NCI-H146 (cell line): ENCODE measurements at regions not wholly inside any gene's neighbourhood (a gene's known extent, or its start where the extent isn't known, plus 50 kb on each side); places are given as distances from the start of the nearest gene placed in this dataset.

Source experiments
- DNase-seq: peaks from one replicate; lab custom pipeline; 2025; lab: John Stamatoyannopoulos, UW

GRCh38 chr1:79694241-79694640 lies 687.7 kb upstream of the ADGRL4 start:
- no peak for DNase-seq

DNA sequence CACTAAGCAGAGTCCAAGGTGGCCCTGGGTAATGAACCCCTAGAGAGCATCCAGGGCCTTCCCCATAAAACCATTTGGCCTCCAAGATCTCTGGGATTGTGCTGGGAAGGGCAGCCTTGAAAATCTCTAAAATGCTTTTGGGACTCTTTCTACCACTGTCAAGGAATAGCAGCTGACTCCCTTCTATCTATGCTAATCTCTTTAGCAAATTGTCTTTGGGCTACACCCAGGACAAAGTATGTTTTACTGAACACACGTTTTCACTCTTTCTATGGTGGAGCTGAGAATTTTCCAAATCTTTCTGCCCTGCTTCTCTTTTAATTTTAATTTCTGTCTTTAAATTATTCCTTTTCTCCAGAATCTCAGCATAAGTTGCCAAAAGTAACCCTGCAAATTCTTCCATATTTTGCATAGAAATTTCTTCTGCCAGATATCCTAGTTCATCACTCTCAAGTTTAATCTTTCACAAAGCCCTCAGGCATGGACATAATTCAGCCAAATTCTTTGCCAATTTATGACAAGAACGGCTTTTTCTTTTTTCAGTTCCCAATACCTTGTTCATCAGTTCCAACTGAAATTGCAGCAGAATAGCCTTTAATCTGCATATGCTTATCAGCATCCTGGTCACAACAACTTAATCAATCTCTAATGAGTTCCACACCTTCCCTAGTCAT lies 687.0 kb upstream of the ADGRL4 start:
- DNase-seq, result no peak

DNA sequence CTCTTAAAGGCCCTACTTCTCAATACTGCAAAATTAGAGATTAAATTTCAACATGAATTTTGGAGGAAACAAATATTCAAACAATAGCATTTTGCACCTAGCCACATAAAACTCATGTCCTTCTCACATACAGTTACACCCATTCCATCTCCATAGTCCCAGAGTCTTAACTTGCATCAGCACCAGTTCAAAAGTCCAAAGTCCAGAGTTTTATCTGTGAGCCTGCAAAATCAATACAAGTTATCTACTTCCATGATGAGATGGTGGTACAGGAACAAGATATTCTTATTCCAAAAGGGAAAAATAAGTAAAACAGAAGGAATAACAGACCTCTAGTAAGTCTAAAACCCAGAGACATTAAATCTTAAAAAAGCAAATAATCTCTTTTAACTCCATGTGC lies 686.0 kb upstream of the ADGRL4 start:
- no peak for DNase-seq

DNA sequence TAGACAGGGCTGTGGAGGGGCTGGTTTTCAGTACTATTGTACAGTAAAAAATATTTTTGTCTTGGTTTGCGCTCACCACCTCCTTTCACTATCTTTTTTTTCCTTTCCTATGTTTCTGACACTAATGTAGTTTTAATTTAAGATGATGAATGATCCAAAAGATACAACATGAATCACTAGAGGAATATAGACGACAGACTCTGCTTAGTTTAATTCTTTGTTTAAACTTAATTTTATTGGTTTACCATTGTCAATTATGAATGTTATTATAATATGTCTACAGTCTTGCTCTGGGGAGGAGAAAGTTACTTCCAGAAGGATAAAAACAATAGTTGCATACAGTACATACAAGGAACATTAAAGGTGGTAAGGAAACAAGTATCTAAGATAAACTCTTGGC lies 682.4 kb upstream of the ADGRL4 start:
- DNase-seq, result no peak

GRCh38 chr1:79683420-79683819 lies 676.9 kb upstream of the ADGRL4 start:
- no peak for DNase-seq

DNA sequence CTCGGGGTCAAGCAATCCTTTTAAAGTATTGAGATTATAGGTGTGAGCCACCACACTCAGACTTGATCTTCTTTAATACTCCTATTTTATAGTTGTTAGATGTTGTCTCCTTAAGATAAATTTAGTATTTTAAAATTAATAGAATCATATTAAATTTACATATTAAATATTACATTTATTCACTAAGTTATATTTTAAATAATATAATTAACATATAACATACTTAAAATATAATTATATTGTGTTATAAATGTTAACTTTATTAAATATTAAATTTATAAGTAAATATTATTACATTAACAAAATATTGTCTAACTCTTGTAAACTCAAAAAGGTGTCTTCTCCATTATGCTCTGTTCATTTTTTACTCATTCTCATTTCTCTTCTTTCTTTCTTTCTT lies 675.9 kb upstream of the ADGRL4 start:
- no peak for DNase-seq

DNA sequence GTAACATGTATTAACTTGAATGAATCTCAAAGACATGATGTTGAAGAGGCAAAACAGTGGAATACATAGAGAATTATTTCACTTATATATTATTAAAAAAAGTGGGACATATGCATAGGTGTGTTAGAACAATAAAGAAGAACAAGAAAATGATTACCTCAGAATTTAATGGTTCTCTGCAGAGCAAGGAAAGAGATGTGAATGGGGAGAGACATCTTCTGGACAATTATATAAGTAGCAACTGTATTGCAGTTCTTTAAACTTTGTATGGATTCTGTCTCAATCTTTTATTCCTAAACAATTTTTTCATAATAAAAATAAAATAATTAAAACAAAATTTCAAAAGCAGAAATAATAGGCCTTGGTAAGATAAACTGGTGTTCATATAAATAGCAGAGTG lies 674.9 kb upstream of the ADGRL4 start:
- DNase-seq, result no peak

DNA sequence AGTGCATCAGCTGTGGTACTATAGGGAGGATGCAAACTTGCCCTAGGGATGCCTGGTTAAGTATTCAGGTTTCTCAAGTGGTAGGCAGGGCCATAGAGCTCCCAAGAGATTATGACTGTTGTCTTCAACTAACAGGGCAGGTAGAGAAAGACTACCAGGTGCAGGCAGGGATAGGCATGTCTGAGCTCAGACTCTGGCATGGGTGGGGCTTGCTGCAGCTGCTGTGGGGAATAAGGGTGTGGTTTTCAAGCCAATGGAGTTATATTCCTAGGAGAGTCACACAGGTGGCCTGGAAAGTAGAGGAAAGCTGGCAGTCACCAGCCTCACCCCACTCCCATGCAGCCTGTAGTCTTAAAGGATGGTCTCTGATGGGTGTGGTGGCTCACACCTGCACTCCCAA lies 673.4 kb upstream of the ADGRL4 start:
- no peak for DNase-seq

DNA sequence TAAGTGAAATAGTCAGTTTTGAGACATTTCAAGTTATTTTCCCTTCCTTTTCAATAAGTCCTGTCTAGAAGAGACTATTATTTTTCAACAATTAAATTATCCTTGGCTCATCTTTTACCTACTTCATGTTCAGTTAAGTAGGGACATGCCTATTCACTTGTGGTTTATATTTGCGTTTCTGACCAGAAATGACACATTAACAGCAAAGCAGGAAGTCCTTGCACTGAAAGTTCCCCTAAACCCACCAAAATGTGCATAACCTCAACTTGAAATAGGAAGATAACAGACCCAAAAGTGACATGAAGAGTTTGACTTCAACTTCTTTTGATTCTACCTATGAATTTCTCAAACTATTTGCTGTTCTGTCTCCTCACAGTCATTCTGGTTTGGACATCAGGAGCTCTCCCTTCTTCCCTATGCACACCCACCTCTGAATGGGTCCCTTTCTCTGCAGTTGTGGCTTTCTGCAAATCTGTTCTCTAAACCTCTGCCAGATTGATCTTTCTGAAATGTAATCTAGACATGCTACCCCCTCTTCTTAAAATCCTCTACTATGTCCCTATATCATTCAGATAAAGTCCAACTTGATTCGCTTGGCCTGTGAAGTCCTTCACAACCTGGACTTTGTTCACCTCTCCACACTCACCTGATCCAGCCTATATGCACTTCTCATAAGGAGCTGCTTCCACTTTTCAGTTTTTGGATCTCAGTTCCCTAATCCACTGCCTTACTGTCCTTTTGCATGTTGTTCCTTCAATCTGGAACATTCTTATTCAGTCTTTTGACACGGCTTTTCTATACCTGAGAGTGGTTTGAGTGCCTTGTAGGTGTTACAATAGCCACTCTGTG lies 661.5 kb upstream of the ADGRL4 start:
- DNase-seq, result no peak

GRCh38 chr1:79667166-79667565 lies 660.6 kb upstream of the ADGRL4 start:
- DNase-seq, result no peak

DNA sequence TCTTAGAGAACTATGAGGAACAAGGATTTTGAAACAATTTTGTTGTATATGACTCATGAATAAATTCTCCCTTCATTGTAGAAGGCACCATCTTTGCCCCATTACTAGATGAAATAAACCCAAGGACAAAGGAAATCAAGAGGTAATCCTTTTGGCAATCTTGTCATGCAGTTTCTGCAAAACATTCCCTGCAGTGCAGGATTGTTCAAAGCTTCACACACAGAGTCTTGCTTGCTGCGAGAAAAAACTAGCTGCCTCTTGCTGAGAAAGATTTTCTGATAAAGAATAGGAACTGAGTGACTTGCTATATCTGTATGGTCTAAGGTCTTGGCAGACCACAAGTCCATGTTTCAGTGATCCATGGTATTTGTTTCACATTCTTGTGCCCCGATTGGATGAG lies 657.4 kb upstream of the ADGRL4 start:
- DNase-seq, result no peak

DNA sequence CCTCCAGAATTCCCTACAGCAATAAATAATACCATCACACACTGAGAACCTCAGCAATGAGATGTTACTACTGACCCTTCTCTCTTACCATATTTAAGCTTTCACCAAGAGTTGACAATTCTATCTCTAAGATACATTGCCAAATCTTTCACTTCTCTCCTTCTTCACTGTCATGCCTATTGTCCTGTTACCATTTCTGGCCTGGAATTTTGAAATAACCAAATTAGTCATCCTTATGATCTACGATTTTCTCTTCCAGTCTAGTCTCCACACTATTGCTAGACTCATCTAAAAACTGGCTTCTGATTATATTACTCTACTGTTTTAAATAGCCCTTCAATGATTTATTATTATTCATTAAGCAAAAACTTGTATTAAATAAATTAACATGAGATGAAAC lies 656.1 kb upstream of the ADGRL4 start:
- no peak for DNase-seq

GRCh38 chr1:79660129-79660528 lies 653.6 kb upstream of the ADGRL4 start:
- DNase-seq, result no peak

DNA sequence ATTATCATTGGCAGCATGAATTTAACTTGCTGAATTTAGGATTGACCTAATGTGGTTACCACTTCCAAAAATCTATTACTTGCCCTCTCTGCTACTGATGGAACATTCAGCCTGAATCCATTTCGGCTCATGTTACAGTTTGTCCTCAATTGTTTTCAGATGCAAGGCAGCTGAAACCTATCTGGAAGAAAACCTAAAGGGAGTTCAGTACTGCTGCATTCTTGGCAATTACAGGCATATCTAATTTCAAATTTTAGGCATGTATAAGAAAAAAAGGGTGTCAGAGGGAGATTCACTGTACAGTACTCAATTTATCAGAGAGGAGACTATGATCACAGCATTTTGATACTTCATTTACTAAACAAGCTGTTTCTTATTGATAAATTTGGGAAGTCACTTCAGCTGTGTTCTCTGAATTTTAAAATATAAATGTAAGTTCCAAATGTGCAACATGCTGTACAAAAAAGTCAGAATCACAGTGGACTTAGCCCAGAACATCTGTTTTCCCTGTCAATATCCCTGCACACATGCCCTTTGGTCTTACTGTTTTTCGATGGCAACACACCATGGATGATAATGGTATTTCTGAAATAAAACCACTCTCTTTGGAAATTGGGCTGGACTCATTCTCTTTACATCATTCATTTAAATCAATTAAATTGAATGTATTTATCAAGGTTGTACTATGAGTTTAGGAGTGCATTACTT lies 651.6 kb upstream of the ADGRL4 start:
- DNase-seq, result no peak

DNA sequence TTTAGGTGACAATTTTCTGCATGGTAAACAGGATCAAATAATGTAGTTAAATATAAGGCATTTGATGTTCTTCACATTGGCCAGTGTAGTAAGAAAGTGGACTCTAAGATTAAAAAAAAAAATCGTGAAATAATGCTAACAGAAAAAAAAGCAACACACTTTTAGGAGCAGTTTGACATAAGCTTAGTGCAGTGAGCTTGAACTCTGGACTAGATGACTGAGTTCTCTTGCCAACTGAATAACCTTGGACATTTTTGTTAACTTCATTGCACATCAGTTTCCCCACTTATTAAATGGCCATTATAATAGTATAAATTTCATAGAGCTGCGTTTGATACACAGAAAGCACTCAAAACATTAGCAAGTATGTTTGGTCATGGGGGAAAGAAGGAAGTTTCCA lies 649.3 kb upstream of the ADGRL4 start:
- DNase-seq, result no peak

- no peak for DNase-seq
Measured at GRCh38 chr1:79652426-79652825, 645.9 kb upstream of the ADGRL4 start.

DNA sequence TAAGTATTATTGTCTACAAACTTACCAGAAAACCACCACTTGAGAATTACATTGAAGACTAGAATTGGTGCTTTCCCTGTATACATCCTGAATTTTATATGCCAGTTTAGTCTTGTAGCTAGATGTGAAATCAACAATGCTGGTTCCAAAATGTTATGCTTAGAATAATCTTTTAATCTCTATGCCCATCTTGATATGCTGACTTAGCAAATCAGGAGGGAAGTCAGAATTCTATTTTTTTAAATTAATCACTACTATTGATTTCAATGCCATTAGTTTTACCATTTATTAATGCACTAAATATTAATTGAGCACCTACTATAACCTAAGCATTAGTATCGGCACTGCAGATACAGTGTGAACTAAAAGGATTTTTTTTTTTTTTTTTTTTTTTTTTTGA lies 641.6 kb upstream of the ADGRL4 start:
- DNase-seq, result no peak

GRCh38 chr1:79646880-79647279 lies 640.4 kb upstream of the ADGRL4 start:
- no peak for DNase-seq

- no peak for DNase-seq
Measured at GRCh38 chr1:79638382-79638781, 631.9 kb upstream of the ADGRL4 start.

DNA sequence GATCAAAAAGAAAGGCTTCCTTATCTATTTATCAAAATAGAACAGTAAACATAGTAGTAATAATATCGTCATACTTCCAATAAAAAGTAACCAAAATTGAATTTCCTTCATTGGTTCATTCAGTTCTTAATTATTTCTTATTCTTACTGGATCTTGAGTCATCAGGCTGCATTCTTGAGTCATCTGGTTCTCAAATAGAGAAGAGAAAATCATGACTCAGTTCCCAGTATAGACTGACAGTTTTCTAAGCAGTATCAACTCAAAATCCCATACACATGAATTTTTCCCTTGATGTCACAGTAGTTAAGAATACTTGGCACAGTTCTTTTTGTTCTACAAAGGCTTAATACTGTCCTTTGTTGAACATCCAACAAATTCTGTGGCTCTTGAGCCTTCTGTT lies 626.9 kb upstream of the ADGRL4 start:
- no peak for DNase-seq

GRCh38 chr1:79629414-79629813 lies 622.9 kb upstream of the ADGRL4 start:
- no peak for DNase-seq

- no peak for DNase-seq
Measured at GRCh38 chr1:79617777-79618176, 611.2 kb upstream of the ADGRL4 start.

DNA sequence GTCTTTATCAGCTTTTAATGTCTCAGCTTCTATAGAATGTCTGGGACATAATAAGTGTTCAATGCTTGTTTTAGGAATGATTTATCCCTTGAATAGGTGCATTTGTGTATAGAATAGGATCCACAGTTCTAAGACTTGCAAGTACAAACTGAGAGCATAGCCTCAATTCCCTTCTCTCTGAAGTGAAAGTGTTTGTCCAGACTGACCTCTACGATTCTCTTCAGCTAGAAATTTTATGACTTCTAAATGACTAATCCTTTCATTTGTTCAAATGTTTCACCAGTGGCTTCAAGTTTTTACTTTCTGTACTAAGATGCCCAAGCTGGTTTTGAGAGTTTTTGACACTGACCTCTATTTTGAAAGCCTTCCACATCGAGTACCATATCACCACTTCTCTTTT lies 608.2 kb upstream of the ADGRL4 start:
- DNase-seq, result no peak
